ENCODE measurements at regions not wholly inside any gene's neighbourhood (a gene's known extent, or its start where the extent isn't known, plus 50 kb on each side); places are given as distances from the start of the nearest gene placed in this dataset.

DNA sequence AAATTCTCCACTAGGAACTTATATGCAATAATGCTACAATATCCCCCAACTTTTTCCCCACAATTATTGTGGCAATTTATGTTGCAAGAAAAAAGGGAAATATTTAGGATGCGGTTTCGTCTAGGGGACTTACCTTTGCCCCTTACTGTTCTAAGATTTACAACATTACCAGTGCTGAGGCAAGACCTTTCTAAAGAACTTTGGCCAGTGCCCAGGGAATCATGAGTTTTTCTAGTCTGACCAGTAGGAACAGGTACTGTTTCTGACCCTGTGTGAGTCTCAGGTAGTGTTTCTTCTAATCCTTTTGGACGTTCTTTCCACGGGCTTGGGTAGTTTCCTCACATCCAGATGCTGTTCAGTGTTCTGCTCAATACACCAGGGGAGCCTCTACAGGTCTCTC lies 373.7 kb downstream of the HAPSTR1 start:
- in situ Hi-C loops (cut with MboI): no loop called here
- CTCF ChIA-PET (ENCODE audit: low intra/inter-chr PET ratio): no interaction called here
- Histone ChIP-seq H3K4me1 (replicated peaks in 1 of 2; ENCODE audit: control insufficient read depth in 2 of 2, insufficient read depth in 2 of 2, low read length in 2 of 2) (no peaks in the 10 kb centered on the region), H4K20me1 (replicated peaks; ENCODE audit: control insufficient read depth, insufficient read depth, low read length) (no peaks in the 10 kb centered on the region), H3K27me3 (ENCODE audit: control insufficient read depth in 2 of 2, insufficient read depth in 2 of 2, low read length in 2 of 2) (no peaks in the 10 kb centered on the region), H3K9me3 (replicated peaks; ENCODE audit: control insufficient read depth, insufficient read depth, low read depth, low read length) (no peaks in the 10 kb centered on the region), H3K4me2 (ENCODE audit: insufficient read depth, low read length) (no peak overlapping the region), H3K36me3 (ENCODE audit: control insufficient read depth, insufficient read depth, low read length) (no peaks in the 10 kb centered on the region), H3K4me3 (no peak overlapping the region), H3K27ac (ENCODE audit: extremely low read depth, low read depth, low read length) (no peak overlapping the region), H2AFZ (ENCODE audit: low read depth, low read length) (no peak overlapping the region), H3K79me2 (ENCODE audit: control insufficient read depth, insufficient read depth, low read length) (no peaks in the 10 kb centered on the region), H3K9ac (ENCODE audit: insufficient read depth in 1 of 2, low read depth in 2 of 2, low read length in 2 of 2) (no peak overlapping the region), H3K9me1 (ENCODE audit: control insufficient read depth, insufficient read depth, low read length) (no peaks in the 10 kb centered on the region)
- no TSS peak for BruUV-seq (replicated peaks)
- intact Hi-C loops (cut with micrococcal nuclease): no loop called here
- 0% methylated on average over 4 of the region's 4 CpGs for WGBS (ENCODE audit: insufficient coverage, low coverage, missing lambda C conversion rate)
- FAIRE-seq (no peak), DNase-seq (ENCODE audit: extremely low read depth in 1 of 4, low spot score in 3 of 4) (no peak), ATAC-seq (no peak)
- POLR2A ChIA-PET: no interaction called here
- no peak for TF ChIP-seq SAP30 (IDR thresholded peaks at IDR 0.05; ENCODE audit: borderline replicate concordance, insufficient read depth, low read depth, low read length, poor library complexity, severe bottlenecking)
- TF ChIP-seq TSC22D4 (tag; IDR thresholded peaks at IDR 0.05): no peak
- TF ChIP-seq ZNF23 (CRISPR knock-in tag; IDR thresholded peaks at IDR 0.05): no peak
- TF ChIP-seq DACH1 (IDR thresholded peaks at IDR 0.05; ENCODE audit: partially characterized antibody): no peak
- TF ChIP-seq MTF1 (CRISPR knock-in tag; IDR thresholded peaks at IDR 0.05; ENCODE audit: borderline replicate concordance): no peak
- no peak for TF ChIP-seq ZNF253 (CRISPR knock-in tag; conservative IDR thresholded peaks at IDR 0.05)
- TF ChIP-seq, protein P1, sequence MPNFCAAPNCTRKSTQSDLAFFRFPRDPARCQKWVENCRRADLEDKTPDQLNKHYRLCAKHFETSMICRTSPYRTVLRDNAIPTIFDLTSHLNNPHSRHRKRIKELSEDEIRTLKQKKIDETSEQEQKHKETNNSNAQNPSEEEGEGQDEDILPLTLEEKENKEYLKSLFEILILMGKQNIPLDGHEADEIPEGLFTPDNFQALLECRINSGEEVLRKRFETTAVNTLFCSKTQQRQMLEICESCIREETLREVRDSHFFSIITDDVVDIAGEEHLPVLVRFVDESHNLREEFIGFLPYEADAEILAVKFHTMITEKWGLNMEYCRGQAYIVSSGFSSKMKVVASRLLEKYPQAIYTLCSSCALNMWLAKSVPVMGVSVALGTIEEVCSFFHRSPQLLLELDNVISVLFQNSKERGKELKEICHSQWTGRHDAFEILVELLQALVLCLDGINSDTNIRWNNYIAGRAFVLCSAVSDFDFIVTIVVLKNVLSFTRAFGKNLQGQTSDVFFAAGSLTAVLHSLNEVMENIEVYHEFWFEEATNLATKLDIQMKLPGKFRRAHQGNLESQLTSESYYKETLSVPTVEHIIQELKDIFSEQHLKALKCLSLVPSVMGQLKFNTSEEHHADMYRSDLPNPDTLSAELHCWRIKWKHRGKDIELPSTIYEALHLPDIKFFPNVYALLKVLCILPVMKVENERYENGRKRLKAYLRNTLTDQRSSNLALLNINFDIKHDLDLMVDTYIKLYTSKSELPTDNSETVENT (CRISPR knock-in tag; IDR thresholded peaks at IDR 0.05): no peak
- no peak for TF ChIP-seq FOXA3 (CRISPR knock-in tag; conservative IDR thresholded peaks at IDR 0.05 in 1 of 2, IDR thresholded peaks at IDR 0.05 in 1 of 2)
- no peak for TF ChIP-seq MEF2D (tag; conservative IDR thresholded peaks at IDR 0.05; ENCODE audit: low read depth)
- no peak for TF ChIP-seq KLF10 (CRISPR knock-in tag; IDR thresholded peaks at IDR 0.05)
- TF ChIP-seq NFXL1 (CRISPR knock-in tag; IDR thresholded peaks at IDR 0.05): no peak
- TF ChIP-seq ESRRB (CRISPR knock-in tag; IDR thresholded peaks at IDR 0.05; ENCODE audit: borderline replicate concordance): no peak
- TF ChIP-seq, protein P2, sequence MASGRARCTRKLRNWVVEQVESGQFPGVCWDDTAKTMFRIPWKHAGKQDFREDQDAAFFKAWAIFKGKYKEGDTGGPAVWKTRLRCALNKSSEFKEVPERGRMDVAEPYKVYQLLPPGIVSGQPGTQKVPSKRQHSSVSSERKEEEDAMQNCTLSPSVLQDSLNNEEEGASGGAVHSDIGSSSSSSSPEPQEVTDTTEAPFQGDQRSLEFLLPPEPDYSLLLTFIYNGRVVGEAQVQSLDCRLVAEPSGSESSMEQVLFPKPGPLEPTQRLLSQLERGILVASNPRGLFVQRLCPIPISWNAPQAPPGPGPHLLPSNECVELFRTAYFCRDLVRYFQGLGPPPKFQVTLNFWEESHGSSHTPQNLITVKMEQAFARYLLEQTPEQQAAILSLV (tag; IDR thresholded peaks at IDR 0.05): no peak
- no peak for TF ChIP-seq POLR2AphosphoS5 (IDR thresholded peaks at IDR 0.05; ENCODE audit: control insufficient read depth, insufficient read depth, low read depth, low read length)
- TF ChIP-seq, protein P3, sequence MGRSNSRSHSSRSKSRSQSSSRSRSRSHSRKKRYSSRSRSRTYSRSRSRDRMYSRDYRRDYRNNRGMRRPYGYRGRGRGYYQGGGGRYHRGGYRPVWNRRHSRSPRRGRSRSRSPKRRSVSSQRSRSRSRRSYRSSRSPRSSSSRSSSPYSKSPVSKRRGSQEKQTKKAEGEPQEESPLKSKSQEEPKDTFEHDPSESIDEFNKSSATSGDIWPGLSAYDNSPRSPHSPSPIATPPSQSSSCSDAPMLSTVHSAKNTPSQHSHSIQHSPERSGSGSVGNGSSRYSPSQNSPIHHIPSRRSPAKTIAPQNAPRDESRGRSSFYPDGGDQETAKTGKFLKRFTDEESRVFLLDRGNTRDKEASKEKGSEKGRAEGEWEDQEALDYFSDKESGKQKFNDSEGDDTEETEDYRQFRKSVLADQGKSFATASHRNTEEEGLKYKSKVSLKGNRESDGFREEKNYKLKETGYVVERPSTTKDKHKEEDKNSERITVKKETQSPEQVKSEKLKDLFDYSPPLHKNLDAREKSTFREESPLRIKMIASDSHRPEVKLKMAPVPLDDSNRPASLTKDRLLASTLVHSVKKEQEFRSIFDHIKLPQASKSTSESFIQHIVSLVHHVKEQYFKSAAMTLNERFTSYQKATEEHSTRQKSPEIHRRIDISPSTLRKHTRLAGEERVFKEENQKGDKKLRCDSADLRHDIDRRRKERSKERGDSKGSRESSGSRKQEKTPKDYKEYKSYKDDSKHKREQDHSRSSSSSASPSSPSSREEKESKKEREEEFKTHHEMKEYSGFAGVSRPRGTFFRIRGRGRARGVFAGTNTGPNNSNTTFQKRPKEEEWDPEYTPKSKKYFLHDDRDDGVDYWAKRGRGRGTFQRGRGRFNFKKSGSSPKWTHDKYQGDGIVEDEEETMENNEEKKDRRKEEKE (IDR thresholded peaks at IDR 0.05; ENCODE audit: borderline replicate concordance in 1 of 2, control insufficient read depth in 1 of 2, low read depth in 2 of 2, low read length in 1 of 2): no peak
- no peak for TF ChIP-seq ZNF76 (CRISPR knock-in tag; IDR thresholded peaks at IDR 0.05; ENCODE audit: borderline replicate concordance)
